HG03139 (cell line): ENCODE measurements at regions not wholly inside any gene's neighbourhood (a gene's known extent, or its start where the extent isn't known, plus 50 kb on each side); places are given as distances from the start of the nearest gene placed in this dataset.

Source experiments
- ATAC-seq: cut with Tn5 transposase; IDR thresholded peaks from one replicate; pipeline ENCODE4 v1.9.1; 2021; ENCODE audit not compliant: unreplicated experiment

GRCh38 chr12:127290251-127290650 is 976.7 kb upstream of the TMEM132C start:
- no peak for ATAC-seq

GRCh38 chr12:127292736-127293135 is 974.2 kb upstream of the TMEM132C start:
- ATAC-seq = no peak

GRCh38 chr12:127293507-127294310 is 973.3 kb upstream of the TMEM132C start:
- ATAC-seq = no peak

- ATAC-seq = no peak
Observed at GRCh38 chr12:127294651-127295210, 972.2 kb upstream of the TMEM132C start.

GRCh38 chr12:127295630-127296029 is 971.3 kb upstream of the TMEM132C start:
- ATAC-seq = no peak

GRCh38 chr12:127296591-127296990 is 970.4 kb upstream of the TMEM132C start:
- ATAC-seq = no peak

GRCh38 chr12:127297327-127297726 is 969.6 kb upstream of the TMEM132C start:
- ATAC-seq = no peak

- ATAC-seq = no peak
Observed at GRCh38 chr12:127300075-127300474, 966.9 kb upstream of the TMEM132C start.

GRCh38 chr12:127300753-127301152 is 966.2 kb upstream of the TMEM132C start:
- ATAC-seq = no peak

GRCh38 chr12:127301876-127302275 is 965.1 kb upstream of the TMEM132C start:
- no peak for ATAC-seq

GRCh38 chr12:127304751-127305725 is 961.9 kb upstream of the TMEM132C start:
- no peak for ATAC-seq

- ATAC-seq = no peak
Observed at GRCh38 chr12:127306604-127307215, 960.3 kb upstream of the TMEM132C start.

GRCh38 chr12:127307528-127307927 is 959.4 kb upstream of the TMEM132C start:
- ATAC-seq = no peak

- no peak for ATAC-seq
Observed at GRCh38 chr12:127308148-127308547, 958.8 kb upstream of the TMEM132C start.

- ATAC-seq = no peak
Observed at GRCh38 chr12:127310548-127310947, 956.4 kb upstream of the TMEM132C start.

GRCh38 chr12:127311720-127312364 is 955.1 kb upstream of the TMEM132C start:
- no peak for ATAC-seq

- no peak for ATAC-seq
Observed at GRCh38 chr12:127324681-127325080, 942.3 kb upstream of the TMEM132C start.

GRCh38 chr12:127327986-127328385 is 939.0 kb upstream of the TMEM132C start:
- no peak for ATAC-seq

- ATAC-seq = no peak
Observed at GRCh38 chr12:127328867-127329266, 938.1 kb upstream of the TMEM132C start.

- no peak for ATAC-seq
Observed at GRCh38 chr12:127334365-127334764, 932.6 kb upstream of the TMEM132C start.
